ENCODE measurements at regions not wholly inside any gene's neighbourhood (a gene's known extent, or its start where the extent isn't known, plus 50 kb on each side); places are given as distances from the start of the nearest gene placed in this dataset.

DNA sequence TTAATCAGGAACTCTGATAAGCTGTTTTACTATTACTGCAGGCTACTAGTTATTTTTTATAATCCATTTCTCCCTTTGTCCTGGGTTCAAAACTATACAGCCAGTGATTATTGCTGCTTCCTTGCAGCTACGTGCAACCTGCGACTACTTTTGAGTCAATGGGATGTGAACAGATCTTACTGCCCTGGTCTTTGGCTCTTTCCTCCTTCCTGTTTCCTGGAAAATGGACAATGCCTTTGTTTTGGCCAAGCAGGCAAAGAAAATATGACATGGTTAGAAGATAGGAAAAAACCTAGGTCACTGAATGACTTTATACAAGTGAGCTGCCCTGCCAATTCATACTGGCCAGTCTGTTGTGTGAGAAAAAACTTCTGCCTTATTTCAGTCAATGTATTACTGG, 201.2 kb upstream of the KLF12 start (continued):
- TF ChIP-seq CTBP2 (IDR thresholded peaks at IDR 0.05; ENCODE audit: borderline replicate concordance, insufficient read depth, insufficient read length, low read length): no peak
- TF ChIP-seq, protein P1, sequence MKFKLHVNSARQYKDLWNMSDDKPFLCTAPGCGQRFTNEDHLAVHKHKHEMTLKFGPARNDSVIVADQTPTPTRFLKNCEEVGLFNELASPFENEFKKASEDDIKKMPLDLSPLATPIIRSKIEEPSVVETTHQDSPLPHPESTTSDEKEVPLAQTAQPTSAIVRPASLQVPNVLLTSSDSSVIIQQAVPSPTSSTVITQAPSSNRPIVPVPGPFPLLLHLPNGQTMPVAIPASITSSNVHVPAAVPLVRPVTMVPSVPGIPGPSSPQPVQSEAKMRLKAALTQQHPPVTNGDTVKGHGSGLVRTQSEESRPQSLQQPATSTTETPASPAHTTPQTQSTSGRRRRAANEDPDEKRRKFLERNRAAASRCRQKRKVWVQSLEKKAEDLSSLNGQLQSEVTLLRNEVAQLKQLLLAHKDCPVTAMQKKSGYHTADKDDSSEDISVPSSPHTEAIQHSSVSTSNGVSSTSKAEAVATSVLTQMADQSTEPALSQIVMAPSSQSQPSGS (IDR thresholded peaks at IDR 0.05; ENCODE audit: low read length): no peak
- TF ChIP-seq SIN3A (conservative IDR thresholded peaks at IDR 0.05 in 1 of 2, IDR thresholded peaks at IDR 0.05 in 1 of 2; ENCODE audit: low read depth in 1 of 2, low read length in 2 of 2): no peak
